ENCODE measurements at regions not wholly inside any gene's neighbourhood (a gene's known extent, or its start where the extent isn't known, plus 50 kb on each side); places are given as distances from the start of the nearest gene placed in this dataset.

- TF ChIP-seq CTCF (conservative IDR thresholded peaks at IDR 0.05): no peak
- no peak overlapping the region for H3K27ac Mint-ChIP-seq
- no peak overlapping the region for H2BK5ac ChIP-seq (ENCODE audit: insufficient read length, low read length)
Observed at GRCh38 chr3:18670759-18671158, 245.6 kb upstream of the SATB1 start.

More at GRCh38 chr3:18670759-18671158, 245.6 kb upstream of the SATB1 start:
- Histone ChIP-seq H3K9ac (ENCODE audit: extremely low read depth, insufficient read length, low read length) (no peak overlapping the region), H3K79me2 (ENCODE audit: insufficient read depth, low read length) (no peaks in the 10 kb centered on the region), H2BK120ac (ENCODE audit: low read depth, low read length, poor library complexity, severe bottlenecking) (no peak overlapping the region), H2AFZ (ENCODE audit: low read length) (no peak overlapping the region), H3K27ac (ENCODE audit: insufficient read length, low read depth, low read length) (no peak overlapping the region), H3K23me2 (ENCODE audit: insufficient read length, low read depth, low read length, poor library complexity, severe bottlenecking) (no peaks in the 10 kb centered on the region), H2BK12ac (ENCODE audit: insufficient read length, low read depth, low read length) (no peak overlapping the region), H4K8ac (replicated peaks; ENCODE audit: insufficient read length, low read depth, low read length) (no peak overlapping the region), H3K4ac (ENCODE audit: low read depth, low read length) (no peak overlapping the region), H4K20me1 (ENCODE audit: control insufficient read depth, insufficient read depth, insufficient read length) (no peaks in the 10 kb centered on the region), H2BK15ac (ENCODE audit: low read depth, low read length) (no peak overlapping the region), H3K9me3 (ENCODE audit: control insufficient read depth, low read depth, low read length) (no peaks in the 10 kb centered on the region), H3K4me2 (ENCODE audit: insufficient read depth, insufficient read length, low read length) (no peak overlapping the region), H4K5ac (ENCODE audit: insufficient read length, low read depth, low read length) (no peak overlapping the region), H3K23ac (ENCODE audit: insufficient read length, low read depth, low read length) (no peak overlapping the region), H3K27me3 (ENCODE audit: insufficient read depth, low read length) (no peaks in the 10 kb centered on the region), H3K4me1 (ENCODE audit: insufficient read depth, low read length) (peaks cover 6% of the 10 kb centered on the region; the same call in 1 of the 2 replicates), H3T11ph (ENCODE audit: low read length) (no peak overlapping the region), H4K91ac (ENCODE audit: insufficient read length, low read depth, low read length) (no peak overlapping the region), H3K18ac (ENCODE audit: insufficient read length, low read depth, low read length) (no peak overlapping the region), H2AK5ac (ENCODE audit: insufficient read length, low read length) (no peak overlapping the region), H3K14ac (ENCODE audit: insufficient read depth, low read length) (no peak overlapping the region), H3K56ac (ENCODE audit: insufficient read length, low read depth, low read length) (no peak overlapping the region), H2BK20ac (ENCODE audit: low read depth, low read length, poor library complexity, severe bottlenecking) (no peak overlapping the region), H3K79me1 (ENCODE audit: insufficient read depth, low read depth, low read length, poor library complexity, severe bottlenecking) (no peaks in the 10 kb centered on the region)
- Mint-ChIP-seq H3K9me3 (no peaks in the 10 kb centered on the region), H3K4me3 (no peak overlapping the region), H3K27me3 (ENCODE audit: low read depth) (no peaks in the 10 kb centered on the region; the same call in 1 of the 2 replicates), H3K4me1 (peaks cover 4 to 7% of the 10 kb centered on the region in 2 experiments), H3K36me3 (ENCODE audit: insufficient read depth in 1 of 3, low read depth in 3 of 3) (no peaks in the 10 kb centered on the region)
- no peak for DNase-seq
- WGBS (ENCODE audit: extremely low coverage, insufficient read length, low lambda C conversion rate): no CpG with 5 or more reads among the region's 4 CpGs
